GM19240 (cell line): ENCODE measurements at regions not wholly inside any gene's neighbourhood (a gene's known extent, or its start where the extent isn't known, plus 50 kb on each side); places are given as distances from the start of the nearest gene placed in this dataset.
"Not testable (repeated sequence)": the region's sequence is repeated elsewhere in the genome, so short reads cannot be mapped to it uniquely, and the experiment has no call there.

Source experiments
- DNase-seq: peaks from one replicate; pipeline ENCODE4 v3.0.0; 2011; ENCODE audit warnings: low spot score; ENCODE audit not compliant: insufficient read length

- no peak for DNase-seq
Measured at GRCh38 chrX:74080165-74080564, 223.8 kb upstream of the ZCCHC13 start.

GRCh38 chrX:74065831-74066390, 213.4 kb upstream of the XIST start:
- DNase-seq: no peak

- DNase-seq: no peak
Measured at GRCh38 chrX:74063426-74064155, 211.1 kb upstream of the XIST start.

- no peak for DNase-seq
Measured at GRCh38 chrX:74061879-74062278, 209.4 kb upstream of the XIST start.

- DNase-seq: no peak
Measured at GRCh38 chrX:74049126-74049525, 196.6 kb upstream of the XIST start.

- not testable (repeated sequence) for DNase-seq
Measured at GRCh38 chrX:74034066-74034465, 181.6 kb upstream of the XIST start.

- DNase-seq: not testable (repeated sequence)
Measured at GRCh38 chrX:74031527-74031926, 179.0 kb upstream of the XIST start.

GRCh38 chrX:74030766-74031165, 178.3 kb upstream of the XIST start:
- DNase-seq: not testable (repeated sequence)

GRCh38 chrX:74025145-74025544, 172.6 kb upstream of the XIST start:
- not testable (repeated sequence) for DNase-seq

GRCh38 chrX:74023203-74023602, 170.7 kb upstream of the XIST start:
- no peak for DNase-seq

- no peak for DNase-seq
Measured at GRCh38 chrX:74018253-74018652, 165.7 kb upstream of the XIST start.

- DNase-seq: peak; percentile 32
Measured at GRCh38 chrX:74015379-74016019, 163.0 kb upstream of the XIST start.

- no peak for DNase-seq
Measured at GRCh38 chrX:74009041-74009440, 156.5 kb upstream of the XIST start.

- DNase-seq: no peak
Measured at GRCh38 chrX:73992019-73992418, 139.5 kb upstream of the XIST start.

GRCh38 chrX:73987166-73987565, 134.7 kb upstream of the XIST start:
- DNase-seq: no peak

- DNase-seq: no peak
Measured at GRCh38 chrX:73979551-73980131, 127.1 kb upstream of the XIST start.

- DNase-seq: no peak
Measured at GRCh38 chrX:73977542-73978169, 125.1 kb upstream of the XIST start.

- not testable (repeated sequence) for DNase-seq
Measured at GRCh38 chrX:73967461-73967860, 114.9 kb upstream of the XIST start.

GRCh38 chrX:73965833-73966232, 113.3 kb upstream of the XIST start:
- DNase-seq: no peak

GRCh38 chrX:73964579-73964978, 112.1 kb upstream of the XIST start:
- no peak for DNase-seq

- DNase-seq: no peak
Measured at GRCh38 chrX:73963682-73964081, 111.2 kb upstream of the XIST start.

GRCh38 chrX:73962948-73963347, 110.4 kb upstream of the XIST start:
- no peak for DNase-seq
